RWPE1 (cell line): ENCODE measurements at regions not wholly inside any gene's neighbourhood (a gene's known extent, or its start where the extent isn't known, plus 50 kb on each side); places are given as distances from the start of the nearest gene placed in this dataset.

Source experiments
- CTCF ChIA-PET: fragments of 350-600 bp; sonication (Branson Sonifier 250); formaldehyde crosslinking; extraction: SDS; loops from one replicate; lab custom pipeline; 2021; lab: Yijun Ruan, JAX
- POLR2A ChIA-PET: fragments of 400-600 bp; formaldehyde crosslinking; extraction: SDS; loops from one replicate; lab custom pipeline; 2020; ENCODE audit warnings: antibody characterized with exemption; ENCODE audit not compliant: low non-redundant PET; lab: Yijun Ruan, JAX
- DNase-seq: peaks from one replicate; pipeline ENCODE4 v3.0.0; 2012; ENCODE audit warnings: low spot score
- H3K27ac ChIP-seq: fragments of 450-650 bp; 2 replicates; pipeline ENCODE4 v1.5.1; 2017
- CTCF ChIP-seq: fragments of 450-650 bp; conservative IDR thresholded peaks from 2 replicates; pipeline ENCODE4 v1.5.1; 2017; ENCODE audit warnings: low read depth, mild to moderate bottlenecking

GRCh38 chr9:17024129-17024528, 110.7 kb upstream of the CNTLN start:
- DNase-seq = no peak
- ChIA-PET POLR2A (no interaction called here), CTCF (no interaction called here)
- H3K27ac ChIP-seq = no peak overlapping the region
- no peak for TF ChIP-seq CTCF

GRCh38 chr9:17021387-17021970, 113.4 kb upstream of the CNTLN start:
- no peak for DNase-seq
- H3K27ac ChIP-seq = no peak overlapping the region
- TF ChIP-seq CTCF = no peak
- ChIA-PET CTCF (no interaction called here), POLR2A (no interaction called here)

GRCh38 chr9:17019398-17019797, 115.4 kb upstream of the CNTLN start:
- H3K27ac ChIP-seq = no peak overlapping the region
- CTCF ChIA-PET = no interaction called here
- DNase-seq = no peak
- no peak for TF ChIP-seq CTCF
- POLR2A ChIA-PET = no interaction called here

GRCh38 chr9:17018540-17019196, 116.2 kb upstream of the CNTLN start:
- no peak for DNase-seq
- no peak for TF ChIP-seq CTCF
- CTCF ChIA-PET = interaction anchor here (0.7 kb wide), 1 partner anchor 1859 kb away, joined by 6 read pairs; no protein-coding TSS in a partner anchor
- POLR2A ChIA-PET = no interaction called here
- no peak overlapping the region for H3K27ac ChIP-seq

- CTCF ChIA-PET = interaction anchor here (0.7 kb wide), 1 partner anchor 1860 kb away, joined by 6 read pairs; no protein-coding TSS in a partner anchor
- POLR2A ChIA-PET = no interaction called here
- no peak for TF ChIP-seq CTCF
- no peak for DNase-seq
- no peak overlapping the region for H3K27ac ChIP-seq
These were observed 116.8 kb upstream of the CNTLN start for GRCh38 chr9:17017931-17018491.

GRCh38 chr9:17013891-17014290, 120.9 kb upstream of the CNTLN start:
- TF ChIP-seq CTCF = no peak
- CTCF ChIA-PET = no interaction called here
- no peak for DNase-seq
- POLR2A ChIA-PET = no interaction called here
- H3K27ac ChIP-seq = no peak overlapping the region
